HEK293 (cell line): ENCODE measurements at regions not wholly inside any gene's neighbourhood (a gene's known extent, or its start where the extent isn't known, plus 50 kb on each side); places are given as distances from the start of the nearest gene placed in this dataset.

Experiments
- CTCF ChIA-PET: fragments of 350-600 bp; formaldehyde crosslinking; extraction: SDS; loops from one replicate; lab custom pipeline; 2021; ENCODE audit warnings: antibody characterized with exemption; lab: Yijun Ruan, JAX
- POLR2A ChIA-PET: fragments of 300-600 bp; formaldehyde crosslinking; extraction: SDS; loops from one replicate; lab custom pipeline; 2020; ENCODE audit warnings: antibody characterized with exemption, inconsistent platforms; lab: Yijun Ruan, JAX
- H3K27ac ChIP-seq: fragments of 200-500 bp; sonication (Bioruptor generic); 2 replicates; pipeline ENCODE4 v1.5.1; 2014; ENCODE audit warnings: low read depth, low read length, control low read depth, inconsistent platforms; ENCODE audit errors: extremely low read depth
- H3K36me3 ChIP-seq, 2 experiments: fragments of 200-500 bp in 1 of 2; sonication (Bioruptor generic) in 1 of 2; 1 replicate in 1 of 2; 2 replicates in 1 of 2; pipeline ENCODE4 v1.5.1; 2014 to 2017; ENCODE audit warnings: inconsistent platforms in 2 of 2, low read length in 2 of 2; ENCODE audit not compliant: control insufficient read depth in 2 of 2, insufficient read depth in 1 of 2
- H3K4me1 ChIP-seq: fragments of 200-500 bp; sonication (Bioruptor generic); 2 replicates; pipeline ENCODE4 v1.5.1; 2014; ENCODE audit warnings: mild to moderate bottlenecking, low read length, inconsistent platforms; ENCODE audit not compliant: control insufficient read depth, insufficient read depth
- H3K4me3 ChIP-seq: 2 replicates; pipeline ENCODE4 v1.5.1; 2011; ENCODE audit warnings: low read depth, mild to moderate bottlenecking, control low read depth, low read length, moderate library complexity
- H3K9me3 ChIP-seq: fragments of 200-500 bp; sonication (Bioruptor generic); 2 replicates; pipeline ENCODE4 v1.5.1; 2014; ENCODE audit warnings: low read depth, low read length, inconsistent platforms; ENCODE audit not compliant: control insufficient read depth, insufficient read depth
- EGR2 ChIP-seq: fragments of 450-650 bp; formaldehyde crosslinking; IDR thresholded peaks from 2 replicates; pipeline ENCODE4 v1.5.1; 2016; ENCODE audit warnings: low read depth, missing biosample characterization, missing genetic modification characterization
- KLF8 ChIP-seq: fragments of 450-650 bp; formaldehyde crosslinking; IDR thresholded peaks from 2 replicates; pipeline ENCODE4 v1.5.1; 2016; ENCODE audit warnings: missing biosample characterization, missing genetic modification characterization
- ZEB2 ChIP-seq: fragments of 450-650 bp; formaldehyde crosslinking; IDR thresholded peaks from 2 replicates; pipeline ENCODE4 v1.5.1; 2016; ENCODE audit warnings: missing biosample characterization, missing genetic modification characterization
- ZFHX2 ChIP-seq: fragments of 450-650 bp; formaldehyde crosslinking; conservative IDR thresholded peaks from 2 replicates; pipeline ENCODE4 v1.5.1; 2016; ENCODE audit warnings: missing biosample characterization, missing genetic modification characterization
- ZFP37 ChIP-seq: fragments of 450-650 bp; formaldehyde crosslinking; IDR thresholded peaks from 2 replicates; pipeline ENCODE4 v1.5.1; 2016; ENCODE audit warnings: missing biosample characterization, missing genetic modification characterization
- ZNF155 ChIP-seq: fragments of 450-650 bp; formaldehyde crosslinking; IDR thresholded peaks from 2 replicates; pipeline ENCODE4 v1.5.1; 2016; ENCODE audit warnings: missing biosample characterization, missing genetic modification characterization
- ZNF169 ChIP-seq: fragments of 450-650 bp; formaldehyde crosslinking; IDR thresholded peaks from 2 replicates; pipeline ENCODE4 v1.5.1; 2016; ENCODE audit warnings: missing biosample characterization, missing genetic modification characterization
- ZNF324 ChIP-seq: fragments of 450-650 bp; formaldehyde crosslinking; IDR thresholded peaks from 2 replicates; pipeline ENCODE4 v1.5.1; 2016; ENCODE audit warnings: missing biosample characterization, missing genetic modification characterization
- ZNF416 ChIP-seq: fragments of 450-650 bp; formaldehyde crosslinking; IDR thresholded peaks from 2 replicates; pipeline ENCODE4 v1.5.1; 2016; ENCODE audit warnings: missing biosample characterization, missing genetic modification characterization
- ZNF623 ChIP-seq: fragments of 450-650 bp; formaldehyde crosslinking; IDR thresholded peaks from 2 replicates; pipeline ENCODE4 v1.5.1; 2016; ENCODE audit warnings: missing biosample characterization, missing genetic modification characterization
- ZNF677 ChIP-seq: fragments of 450-650 bp; IDR thresholded peaks from 2 replicates; pipeline ENCODE4 v1.5.0; 2018; ENCODE audit warnings: missing biosample characterization, mild to moderate bottlenecking, missing genetic modification characterization, moderate library complexity
- ZNF707 ChIP-seq: fragments of 450-650 bp; formaldehyde crosslinking; IDR thresholded peaks from 2 replicates; pipeline ENCODE4 v1.5.1; 2016; ENCODE audit warnings: missing biosample characterization, missing genetic modification characterization
- ZNF747 ChIP-seq: fragments of 450-650 bp; formaldehyde crosslinking; IDR thresholded peaks from 2 replicates; pipeline ENCODE4 v1.5.1; 2016; ENCODE audit warnings: missing biosample characterization, missing genetic modification characterization
- ZNF837 ChIP-seq: fragments of 450-650 bp; formaldehyde crosslinking; IDR thresholded peaks from 2 replicates; pipeline ENCODE4 v1.5.1; 2016; ENCODE audit warnings: missing biosample characterization, missing genetic modification characterization
- TF ChIP-seq, protein P1 (sequence below): IDR thresholded peaks from 2 replicates; pipeline ENCODE4 v1.6.1; 2011; ENCODE audit warnings: mild to moderate bottlenecking, low read depth, low read length, borderline replicate concordance
- TF ChIP-seq, protein P2 (sequence below): fragments of 450-650 bp; formaldehyde crosslinking; IDR thresholded peaks from 2 replicates; pipeline ENCODE4 v1.5.1; 2016; ENCODE audit warnings: missing biosample characterization, missing genetic modification characterization
- TF ChIP-seq, protein P3 (sequence below): fragments of 450-650 bp; formaldehyde crosslinking; IDR thresholded peaks from 2 replicates; pipeline ENCODE4 v1.5.1; 2016; ENCODE audit warnings: missing biosample characterization, missing genetic modification characterization
- TF ChIP-seq, protein P4 (sequence below): fragments of 450-650 bp; formaldehyde crosslinking; conservative IDR thresholded peaks from 2 replicates; pipeline ENCODE4 v1.5.1; 2016; ENCODE audit warnings: low read depth, missing biosample characterization, missing genetic modification characterization
- TF ChIP-seq, protein P5 (sequence below): fragments of 450-650 bp; formaldehyde crosslinking; IDR thresholded peaks from 2 replicates; pipeline ENCODE4 v1.5.1; 2017; ENCODE audit warnings: missing biosample characterization, missing genetic modification characterization

DNA sequence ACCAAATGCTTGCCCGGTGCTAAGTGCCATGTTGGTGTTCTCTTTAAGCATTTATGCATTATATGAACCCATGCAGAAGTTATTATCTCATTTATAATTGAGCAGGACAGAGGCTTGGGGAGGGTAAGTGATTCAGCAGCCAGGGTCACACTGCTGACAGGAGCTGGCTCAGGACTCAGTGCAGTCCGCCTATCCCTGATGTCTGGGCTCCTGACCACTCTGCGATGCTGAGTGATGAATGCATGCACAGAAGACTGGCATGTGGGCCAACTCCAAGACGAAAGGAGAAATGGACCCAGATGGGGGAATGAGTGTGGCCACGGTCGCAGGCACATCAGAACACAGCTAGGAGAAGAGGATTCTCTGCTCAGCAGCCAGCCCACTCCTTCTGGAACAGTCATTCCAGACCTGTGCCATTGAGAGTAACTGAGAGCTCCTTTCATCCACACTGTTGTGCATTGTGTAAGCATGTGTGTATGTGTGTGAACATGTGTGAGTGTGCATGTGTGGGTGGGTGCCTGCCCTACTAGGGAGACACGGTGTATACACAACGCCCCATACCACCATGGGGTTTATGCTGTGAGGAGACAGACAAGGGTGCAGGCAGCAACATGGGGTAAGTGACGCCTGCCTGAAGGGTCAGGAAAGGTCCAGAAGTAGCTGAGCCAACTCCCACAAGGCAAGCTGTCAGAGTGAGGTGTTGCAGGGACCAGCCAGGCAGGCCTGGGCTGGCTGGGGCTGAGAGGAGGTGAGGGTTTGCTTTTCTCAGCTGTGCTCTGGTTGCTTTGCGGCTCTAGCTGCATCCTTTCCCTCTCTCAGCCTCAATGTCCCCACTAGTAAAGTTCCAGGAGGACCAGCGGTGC is 97.8 kb upstream of the PMEPA1 start:
- TF ChIP-seq ZNF155 (tag by site-specific recombination) (no peak), EGR2 (tag by site-specific recombination) (no peak), ZEB2 (tag by site-specific recombination) (no peak), ZFHX2 (tag by site-specific recombination) (no peak), ZNF747 (tag by site-specific recombination) (no peak), ZNF324 (tag by site-specific recombination) (no peak), ZNF837 (tag by site-specific recombination) (no peak), ZNF677 (tag by site-specific recombination) (no peak), ZNF623 (tag by site-specific recombination) (no peak), ZNF169 (tag by site-specific recombination) (no peak), ZFP37 (no peak), ZNF707 (no peak), ZNF416 (tag by site-specific recombination) (no peak), KLF8 (tag by site-specific recombination) (no peak)
- TF ChIP-seq, protein P1, sequence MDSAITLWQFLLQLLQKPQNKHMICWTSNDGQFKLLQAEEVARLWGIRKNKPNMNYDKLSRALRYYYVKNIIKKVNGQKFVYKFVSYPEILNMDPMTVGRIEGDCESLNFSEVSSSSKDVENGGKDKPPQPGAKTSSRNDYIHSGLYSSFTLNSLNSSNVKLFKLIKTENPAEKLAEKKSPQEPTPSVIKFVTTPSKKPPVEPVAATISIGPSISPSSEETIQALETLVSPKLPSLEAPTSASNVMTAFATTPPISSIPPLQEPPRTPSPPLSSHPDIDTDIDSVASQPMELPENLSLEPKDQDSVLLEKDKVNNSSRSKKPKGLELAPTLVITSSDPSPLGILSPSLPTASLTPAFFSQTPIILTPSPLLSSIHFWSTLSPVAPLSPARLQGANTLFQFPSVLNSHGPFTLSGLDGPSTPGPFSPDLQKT, result no peak
- TF ChIP-seq, protein P2, sequence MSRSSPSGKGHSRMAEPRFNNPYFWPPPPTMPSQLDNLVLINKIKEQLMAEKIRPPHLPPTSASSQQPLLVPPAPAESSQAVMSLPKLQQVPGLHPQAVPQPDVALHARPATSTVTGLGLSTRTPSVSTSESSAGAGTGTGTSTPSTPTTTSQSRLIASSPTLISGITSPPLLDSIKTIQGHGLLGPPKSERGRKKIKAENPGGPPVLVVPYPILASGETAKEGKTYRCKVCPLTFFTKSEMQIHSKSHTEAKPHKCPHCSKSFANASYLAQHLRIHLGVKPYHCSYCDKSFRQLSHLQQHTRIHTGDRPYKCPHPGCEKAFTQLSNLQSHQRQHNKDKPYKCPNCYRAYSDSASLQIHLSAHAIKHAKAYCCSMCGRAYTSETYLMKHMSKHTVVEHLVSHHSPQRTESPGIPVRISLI (tag by site-specific recombination), result no peak
- TF ChIP-seq, protein P3, sequence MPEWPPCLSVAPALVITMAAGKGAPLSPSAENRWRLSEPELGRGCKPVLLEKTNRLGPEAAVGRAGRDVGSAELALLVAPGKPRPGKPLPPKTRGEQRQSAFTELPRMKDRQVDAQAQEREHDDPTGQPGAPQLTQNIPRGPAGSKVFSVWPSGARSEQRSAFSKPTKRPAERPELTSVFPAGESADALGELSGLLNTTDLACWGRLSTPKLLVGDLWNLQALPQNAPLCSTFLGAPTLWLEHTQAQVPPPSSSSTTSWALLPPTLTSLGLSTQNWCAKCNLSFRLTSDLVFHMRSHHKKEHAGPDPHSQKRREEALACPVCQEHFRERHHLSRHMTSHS (tag by site-specific recombination), result no peak
- TF ChIP-seq, protein P4, sequence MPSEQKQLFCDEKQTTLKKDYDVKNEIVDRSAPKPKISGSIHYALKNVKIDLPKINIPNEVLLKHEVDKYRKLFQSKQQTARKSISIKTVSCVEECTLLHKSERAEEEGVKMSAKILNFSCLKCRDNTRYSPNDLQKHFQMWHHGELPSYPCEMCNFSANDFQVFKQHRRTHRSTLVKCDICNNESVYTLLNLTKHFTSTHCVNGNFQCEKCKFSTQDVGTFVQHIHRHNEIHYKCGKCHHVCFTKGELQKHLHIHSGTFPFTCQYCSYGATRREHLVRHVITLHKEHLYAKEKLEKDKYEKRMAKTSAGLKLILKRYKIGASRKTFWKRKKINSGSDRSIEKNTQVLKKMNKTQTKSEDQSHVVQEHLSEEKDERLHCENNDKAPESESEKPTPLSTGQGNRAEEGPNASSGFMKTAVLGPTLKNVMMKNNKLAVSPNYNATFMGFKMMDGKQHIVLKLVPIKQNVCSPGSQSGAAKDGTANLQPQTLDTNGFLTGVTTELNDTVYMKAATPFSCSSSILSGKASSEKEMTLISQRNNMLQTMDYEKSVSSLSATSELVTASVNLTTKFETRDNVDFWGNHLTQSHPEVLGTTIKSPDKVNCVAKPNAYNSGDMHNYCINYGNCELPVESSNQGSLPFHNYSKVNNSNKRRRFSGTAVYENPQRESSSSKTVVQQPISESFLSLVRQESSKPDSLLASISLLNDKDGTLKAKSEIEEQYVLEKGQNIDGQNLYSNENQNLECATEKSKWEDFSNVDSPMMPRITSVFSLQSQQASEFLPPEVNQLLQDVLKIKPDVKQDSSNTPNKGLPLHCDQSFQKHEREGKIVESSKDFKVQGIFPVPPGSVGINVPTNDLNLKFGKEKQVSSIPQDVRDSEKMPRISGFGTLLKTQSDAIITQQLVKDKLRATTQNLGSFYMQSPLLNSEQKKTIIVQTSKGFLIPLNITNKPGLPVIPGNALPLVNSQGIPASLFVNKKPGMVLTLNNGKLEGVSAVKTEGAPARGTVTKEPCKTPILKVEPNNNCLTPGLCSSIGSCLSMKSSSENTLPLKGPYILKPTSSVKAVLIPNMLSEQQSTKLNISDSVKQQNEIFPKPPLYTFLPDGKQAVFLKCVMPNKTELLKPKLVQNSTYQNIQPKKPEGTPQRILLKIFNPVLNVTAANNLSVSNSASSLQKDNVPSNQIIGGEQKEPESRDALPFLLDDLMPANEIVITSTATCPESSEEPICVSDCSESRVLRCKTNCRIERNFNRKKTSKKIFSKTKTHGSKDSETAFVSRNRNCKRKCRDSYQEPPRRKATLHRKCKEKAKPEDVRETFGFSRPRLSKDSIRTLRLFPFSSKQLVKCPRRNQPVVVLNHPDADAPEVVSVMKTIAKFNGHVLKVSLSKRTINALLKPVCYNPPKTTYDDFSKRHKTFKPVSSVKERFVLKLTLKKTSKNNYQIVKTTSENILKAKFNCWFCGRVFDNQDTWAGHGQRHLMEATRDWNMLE, result no peak
- TF ChIP-seq, protein P5, sequence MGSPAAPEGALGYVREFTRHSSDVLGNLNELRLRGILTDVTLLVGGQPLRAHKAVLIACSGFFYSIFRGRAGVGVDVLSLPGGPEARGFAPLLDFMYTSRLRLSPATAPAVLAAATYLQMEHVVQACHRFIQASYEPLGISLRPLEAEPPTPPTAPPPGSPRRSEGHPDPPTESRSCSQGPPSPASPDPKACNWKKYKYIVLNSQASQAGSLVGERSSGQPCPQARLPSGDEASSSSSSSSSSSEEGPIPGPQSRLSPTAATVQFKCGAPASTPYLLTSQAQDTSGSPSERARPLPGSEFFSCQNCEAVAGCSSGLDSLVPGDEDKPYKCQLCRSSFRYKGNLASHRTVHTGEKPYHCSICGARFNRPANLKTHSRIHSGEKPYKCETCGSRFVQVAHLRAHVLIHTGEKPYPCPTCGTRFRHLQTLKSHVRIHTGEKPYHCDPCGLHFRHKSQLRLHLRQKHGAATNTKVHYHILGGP (tag by site-specific recombination), result no peak
- TF ChIP-seq, all 188 proteins: peak for 0
- ChIA-PET CTCF (no interaction called here), POLR2A (no interaction called here)
- Histone ChIP-seq H3K9me3 (no peaks in the 10 kb centered on the region), H3K4me1 (no peaks in the 10 kb centered on the region), H3K4me3 (no peak overlapping the region), H3K27ac (no peak overlapping the region), H3K36me3 (no peaks in the 10 kb centered on the region)
